IMR-90 (cell line): ENCODE measurements at regions not wholly inside any gene's neighbourhood (a gene's known extent, or its start where the extent isn't known, plus 50 kb on each side); places are given as distances from the start of the nearest gene placed in this dataset.

Experiments
- ATAC-seq: fragments of 200-7000 bp; cut with Tn5 transposase; 2 replicates; pipeline ENCODE4 v1.9.1; 2020; ENCODE audit warnings: low read depth, mild to moderate bottlenecking, moderate library complexity
- BruUV-seq: library from RNA; stranded (reverse); fragments of 400-500 nt; replicated peaks from 2 replicates; lab custom pipeline; 2021; lab: Mats Ljungman, UMichigan
- CTCF ChIA-PET: fragments of 300-600 bp; formaldehyde crosslinking; extraction: SDS; loops from one replicate; lab custom pipeline; 2021; ENCODE audit warnings: antibody characterized with exemption; lab: Yijun Ruan, JAX
- POLR2A ChIA-PET: fragments of 300-600 bp; sonication (Branson Sonifier 250); formaldehyde crosslinking; loops from one replicate; lab custom pipeline; 2022; ENCODE audit warnings: antibody characterized with exemption; ENCODE audit not compliant: unreplicated experiment; lab: Charles Lee
- DNase-seq: peaks from one replicate; pipeline ENCODE4 v3.0.0; 2013
- H2AFZ ChIP-seq: replicated peaks from 2 replicates; pipeline ENCODE3; 2013; ENCODE audit warnings: low read length, mild to moderate bottlenecking; ENCODE audit not compliant: poor library complexity
- H2AK5ac ChIP-seq: 2 replicates; pipeline ENCODE4 v1.6.1; 2013; ENCODE audit warnings: low read depth, low read length, inconsistent platforms
- H2AK9ac ChIP-seq: replicated peaks from 2 replicates; pipeline ENCODE3; 2013; ENCODE audit warnings: mild to moderate bottlenecking, low read depth, low read length, moderate library complexity; ENCODE audit not compliant: poor library complexity
- H2BK120ac ChIP-seq: 2 replicates; pipeline ENCODE4 v1.6.1; 2013; ENCODE audit warnings: low read depth, low read length, inconsistent platforms
- H2BK15ac ChIP-seq: 3 replicates; pipeline ENCODE4 v1.6.1; 2013; ENCODE audit warnings: low read depth, low read length, inconsistent platforms
- H2BK20ac ChIP-seq: 2 replicates; pipeline ENCODE4 v1.6.1; 2013; ENCODE audit warnings: low read depth, mild to moderate bottlenecking, inconsistent platforms, low read length, moderate library complexity
- H2BK5ac ChIP-seq: 2 replicates; pipeline ENCODE4 v1.6.1; 2013; ENCODE audit warnings: mild to moderate bottlenecking, low read depth, low read length, inconsistent platforms; ENCODE audit not compliant: poor library complexity, severe bottlenecking
- H3K14ac ChIP-seq: replicated peaks from 2 replicates; pipeline ENCODE4 v1.6.1; 2013; ENCODE audit warnings: low read depth, low read length, inconsistent platforms
- H3K18ac ChIP-seq: 2 replicates; pipeline ENCODE4 v1.6.1; 2013; ENCODE audit warnings: low read depth, low read length, control low read depth
- H3K23ac ChIP-seq: 2 replicates; pipeline ENCODE4 v1.6.1; 2013; ENCODE audit warnings: low read depth, low read length, inconsistent platforms
- H3K27ac ChIP-seq: 2 replicates; pipeline ENCODE4 v1.5.1; 2013; ENCODE audit warnings: mild to moderate bottlenecking, control low read depth, low read length; ENCODE audit not compliant: insufficient read depth
- H3K27me3 ChIP-seq: 2 replicates; pipeline ENCODE4 v1.6.1; 2013; ENCODE audit warnings: low read length; ENCODE audit not compliant: control insufficient read depth, insufficient read depth
- H3K36me3 ChIP-seq: 2 replicates; pipeline ENCODE4 v1.6.1; 2013; ENCODE audit warnings: low read length, mixed read lengths; ENCODE audit not compliant: control insufficient read depth, insufficient read depth
- H3K4ac ChIP-seq: 2 replicates; pipeline ENCODE4 v1.6.1; 2013; ENCODE audit warnings: low read depth, low read length, inconsistent platforms
- H3K4me1 ChIP-seq: 2 replicates; pipeline ENCODE4 v1.6.1; 2013; ENCODE audit warnings: low read length, mixed read lengths; ENCODE audit not compliant: control insufficient read depth, insufficient read depth
- H3K4me2 ChIP-seq: 2 replicates; pipeline ENCODE4 v1.6.1; 2013; ENCODE audit warnings: low read depth, mild to moderate bottlenecking, control low read depth, low read length, moderate library complexity
- H3K4me3 ChIP-seq: 2 replicates; pipeline ENCODE4 v1.5.1; 2013; ENCODE audit warnings: low read depth, mild to moderate bottlenecking, control low read depth, low read length, moderate library complexity; ENCODE audit not compliant: insufficient read depth
- H3K56ac ChIP-seq: 2 replicates; pipeline ENCODE4 v1.6.1; 2013; ENCODE audit warnings: low read length, inconsistent platforms; ENCODE audit not compliant: insufficient read depth; ENCODE audit errors: extremely low read depth
- H3K79me1 ChIP-seq, 2 experiments: 2 replicates each; pipeline ENCODE4 v1.6.1; 2013; ENCODE audit warnings: low read length in 2 of 2, inconsistent platforms in 1 of 2, low read depth in 1 of 2
- H3K9ac ChIP-seq: 2 replicates; pipeline ENCODE4 v1.6.1; 2013; ENCODE audit warnings: low read depth, low read length, control low read depth
- H3K9me1 ChIP-seq: 2 replicates; pipeline ENCODE4 v1.6.1; 2013; ENCODE audit warnings: low read length, inconsistent platforms; ENCODE audit not compliant: insufficient read depth
- H3K9me3 ChIP-seq: 2 replicates; pipeline ENCODE4 v1.6.1; 2013; ENCODE audit warnings: low read length; ENCODE audit not compliant: control insufficient read depth, insufficient read depth
- H4K20me1 ChIP-seq: 2 replicates; pipeline ENCODE4 v1.6.1; 2013; ENCODE audit warnings: low read length, inconsistent platforms; ENCODE audit not compliant: insufficient read depth
- H4K5ac ChIP-seq: 2 replicates; pipeline ENCODE4 v1.6.1; 2013; ENCODE audit warnings: mild to moderate bottlenecking, low read depth, low read length, control low read depth
- H4K8ac ChIP-seq, 2 experiments: 2 replicates each; pipeline ENCODE4 v1.6.1; 2013; ENCODE audit warnings: low read depth in 2 of 2, low read length in 2 of 2, control low read depth in 1 of 2, inconsistent platforms in 1 of 2
- H4K91ac ChIP-seq: 2 replicates; pipeline ENCODE4 v1.6.1; 2013; ENCODE audit warnings: low read depth, low read length, inconsistent platforms; ENCODE audit not compliant: insufficient read depth
- MAFK ChIP-seq: IDR thresholded peaks from 2 replicates; pipeline ENCODE4 v1.6.1; 2012; ENCODE audit warnings: low read depth, low read length, improper control_type of control experiment
- NFE2L2 ChIP-seq: fragments of 150-350 bp; IDR thresholded peaks from 2 replicates; pipeline ENCODE4 v1.6.1; 2016; ENCODE audit warnings: low read depth, mild to moderate bottlenecking, low read length
- WGBS, 2 experiments: methylation state at CpG; one replicate each; pipeline versions ENCODE4 v1.1.5 to v1.1.7; 2013; ENCODE audit warnings: missing lambda C conversion rate in 2 of 2; ENCODE audit not compliant: insufficient read length in 1 of 2; ENCODE audit errors: extremely low coverage in 2 of 2; 5-methylcytosine and 5-hydroxymethylcytosine counted together
- dilution Hi-C: fragments of 300-500 bp; cut with HindIII; formaldehyde crosslinking; loops from one replicate; pipeline ENCODE4 v1.14.3; 2018; ENCODE audit warnings: low sequenced_read_pairs; ENCODE audit not compliant: unreplicated experiment
- in situ Hi-C: fragments of 300-500 bp; cut with MboI; formaldehyde crosslinking; loops from 3 replicates; pipeline ENCODE4 v1.14.3; 2019; ENCODE audit warnings: low sequenced_read_pairs, inconsistent platforms, mixed read lengths
- intact Hi-C: fragments of 100-400 bp; cut with micrococcal nuclease; formaldehyde crosslinking; loops from 2 replicates; pipeline ENCODE4 v1.10.0; 2022

GRCh38 chr11:134502153-134502550, 90.1 kb upstream of the B3GAT1 start:
- BruUV-seq: no TSS peak
- no peak for DNase-seq
- Histone ChIP-seq H2AK5ac (no peak overlapping the region), H4K8ac (no peak overlapping the region), H3K27ac (no peak overlapping the region), H3K4me2 (no peak overlapping the region), H3K56ac (no peak overlapping the region), H2BK15ac (no peak overlapping the region), H3K27me3 (no peaks in the 10 kb centered on the region), H3K9me3 (peaks cover 59% of the 10 kb centered on the region), H2AK9ac (no peak overlapping the region), H4K5ac (no peak overlapping the region), H3K23ac (no peak overlapping the region), H2AFZ (no peak overlapping the region), H3K14ac (no peak overlapping the region), H3K9me1 (no peaks in the 10 kb centered on the region), H3K4me1 (no peaks in the 10 kb centered on the region), H2BK5ac (no peak overlapping the region), H4K20me1 (no peaks in the 10 kb centered on the region), H4K91ac (no peak overlapping the region), H3K79me1 (no peaks in the 10 kb centered on the region), H3K36me3 (no peaks in the 10 kb centered on the region), H3K18ac (no peak overlapping the region), H3K9ac (no peak overlapping the region), H2BK120ac (no peak overlapping the region), H2BK20ac (no peak overlapping the region), H3K4ac (no peak overlapping the region), H3K4me3 (no peak overlapping the region)
- POLR2A ChIA-PET: no interaction called here
- in situ Hi-C loops: no loop called here
- intact Hi-C loops: no loop called here
- TF ChIP-seq NFE2L2 (no peak), MAFK (no peak)
- CTCF ChIA-PET: no interaction called here
- ATAC-seq: no peak
- no CpG with 5 or more reads among the region's 5 CpGs for whole genome bisulfite sequencing, 2 experiments
- dilution Hi-C loops: no loop called here
